H9 (cell line): ENCODE measurements at regions not wholly inside any gene's neighbourhood (a gene's known extent, or its start where the extent isn't known, plus 50 kb on each side); places are given as distances from the start of the nearest gene placed in this dataset.

Experiments
- DNase-seq: peaks from one replicate; pipeline ENCODE4 v3.0.0-alpha.2; 2017
- H2AFZ ChIP-seq: one replicate; pipeline ENCODE4 v1.6.1; 2013; ENCODE audit warnings: mild to moderate bottlenecking, low read length, control low read depth, moderate library complexity
- H2AK5ac ChIP-seq: 2 replicates; pipeline ENCODE4 v1.6.1; 2013; ENCODE audit warnings: low read length, control low read depth, mixed read lengths; ENCODE audit not compliant: insufficient read length
- H2BK120ac ChIP-seq: one replicate; pipeline ENCODE4 v1.6.1; 2013; ENCODE audit warnings: low read depth, mild to moderate bottlenecking, low read length, control low read depth, inconsistent platforms; ENCODE audit not compliant: poor library complexity, severe bottlenecking
- H2BK12ac ChIP-seq: 2 replicates; pipeline ENCODE4 v1.6.1; 2013; ENCODE audit warnings: low read length, control low read depth, mixed read lengths, low read depth; ENCODE audit not compliant: insufficient read length
- H2BK15ac ChIP-seq: 2 replicates; pipeline ENCODE4 v1.6.1; 2013; ENCODE audit warnings: low read depth, low read length, control low read depth
- H2BK20ac ChIP-seq: one replicate; pipeline ENCODE4 v1.6.1; 2013; ENCODE audit warnings: low read depth, mild to moderate bottlenecking, low read length, control low read depth, inconsistent platforms; ENCODE audit not compliant: poor library complexity, severe bottlenecking
- H2BK5ac ChIP-seq: 2 replicates; pipeline ENCODE4 v1.6.1; 2013; ENCODE audit warnings: low read length, control low read depth, mixed read lengths; ENCODE audit not compliant: insufficient read length
- H3K14ac ChIP-seq: 2 replicates; pipeline ENCODE4 v1.6.1; 2013; ENCODE audit warnings: low read length, control low read depth; ENCODE audit not compliant: insufficient read depth
- H3K18ac ChIP-seq: 2 replicates; pipeline ENCODE4 v1.6.1; 2013; ENCODE audit warnings: low read depth, mild to moderate bottlenecking, mixed read lengths, low read length, control low read depth; ENCODE audit not compliant: insufficient read length
- H3K23ac ChIP-seq: 2 replicates; pipeline ENCODE4 v1.6.1; 2013; ENCODE audit warnings: low read length, control low read depth, mixed read lengths, low read depth; ENCODE audit not compliant: insufficient read length
- H3K23me2 ChIP-seq: 2 replicates; pipeline ENCODE4 v1.6.1; 2013; ENCODE audit warnings: low read depth, mild to moderate bottlenecking, mixed read lengths, low read length, control low read depth; ENCODE audit not compliant: insufficient read length, poor library complexity, severe bottlenecking
- H3K27ac ChIP-seq: 2 replicates; pipeline ENCODE4 v1.5.1; 2013; ENCODE audit warnings: low read length, control low read depth, mixed read lengths, low read depth; ENCODE audit not compliant: insufficient read length
- H3K27me3 ChIP-seq: 2 replicates; pipeline ENCODE4 v1.6.1; 2013; ENCODE audit warnings: low read length, control low read depth, inconsistent platforms; ENCODE audit not compliant: insufficient read depth
- H3K4ac ChIP-seq: 2 replicates; pipeline ENCODE4 v1.6.1; 2013; ENCODE audit warnings: low read depth, mild to moderate bottlenecking, control low read depth, inconsistent platforms, low read length, moderate library complexity
- H3K4me1 ChIP-seq: 2 replicates; pipeline ENCODE4 v1.6.1; 2013; ENCODE audit warnings: low read length, control low read depth, inconsistent platforms; ENCODE audit not compliant: insufficient read depth
- H3K4me2 ChIP-seq: 2 replicates; pipeline ENCODE4 v1.6.1; 2013; ENCODE audit warnings: low read length, control low read depth, mixed read lengths; ENCODE audit not compliant: insufficient read length, insufficient read depth
- H3K56ac ChIP-seq: 2 replicates; pipeline ENCODE4 v1.6.1; 2013; ENCODE audit warnings: low read depth, mild to moderate bottlenecking, mixed read lengths, low read length, control low read depth; ENCODE audit not compliant: insufficient read length
- H3K79me1 ChIP-seq: 2 replicates; pipeline ENCODE4 v1.6.1; 2013; ENCODE audit warnings: low read depth, mild to moderate bottlenecking, moderate library complexity, low read length, control low read depth, inconsistent platforms; ENCODE audit not compliant: insufficient read depth, poor library complexity, severe bottlenecking
- H3K79me2 ChIP-seq: 2 replicates; pipeline ENCODE4 v1.6.1; 2013; ENCODE audit warnings: low read length, control low read depth, inconsistent platforms; ENCODE audit not compliant: insufficient read depth
- H3K9ac ChIP-seq: 2 replicates; pipeline ENCODE4 v1.6.1; 2013; ENCODE audit warnings: low read length, control low read depth, mixed read lengths; ENCODE audit not compliant: insufficient read length; ENCODE audit errors: extremely low read depth
- H3K9me3 ChIP-seq: one replicate; pipeline ENCODE4 v1.6.1; 2013; ENCODE audit warnings: low read depth, low read length, inconsistent platforms; ENCODE audit not compliant: control insufficient read depth
- H3T11ph ChIP-seq: one replicate; pipeline ENCODE4 v1.6.1; 2013; ENCODE audit warnings: mild to moderate bottlenecking, low read length, control low read depth, inconsistent platforms
- H4K20me1 ChIP-seq: one replicate; pipeline ENCODE4 v1.6.1; 2013; ENCODE audit not compliant: control insufficient read depth, insufficient read length, insufficient read depth
- H4K5ac ChIP-seq: 2 replicates; pipeline ENCODE4 v1.6.1; 2013; ENCODE audit warnings: low read depth, mild to moderate bottlenecking, mixed read lengths, low read length, control low read depth; ENCODE audit not compliant: insufficient read length
- H4K8ac ChIP-seq: replicated peaks from 2 replicates; pipeline ENCODE4 v1.6.1; 2013; ENCODE audit warnings: low read length, control low read depth, mixed read lengths, low read depth; ENCODE audit not compliant: insufficient read length
- H4K91ac ChIP-seq: 2 replicates; pipeline ENCODE4 v1.6.1; 2013; ENCODE audit warnings: low read depth, mild to moderate bottlenecking, moderate library complexity, mixed read lengths, low read length, control low read depth; ENCODE audit not compliant: insufficient read length
- H3K27ac Mint-ChIP-seq, 3 experiments: 2 replicates in 2 of 3; 3 replicates in 1 of 3; pipeline ENCODE4 v1.8.0; 2020 to 2021; ENCODE audit warnings: mixed read lengths in 3 of 3, mild to moderate bottlenecking in 1 of 3, moderate library complexity in 1 of 3
- H3K27me3 Mint-ChIP-seq: 2 replicates; pipeline ENCODE4 v1.8.0; 2021; ENCODE audit warnings: low read depth, mild to moderate bottlenecking, moderate library complexity, mixed read lengths
- H3K36me3 Mint-ChIP-seq, 3 experiments: 2 replicates in 2 of 3; 3 replicates in 1 of 3; pipeline ENCODE4 v1.8.0; 2020 to 2021; ENCODE audit warnings: low read depth in 3 of 3, mixed read lengths in 3 of 3; ENCODE audit not compliant: insufficient read depth in 1 of 3
- H3K4me1 Mint-ChIP-seq, 2 experiments: 2 replicates each; pipeline ENCODE4 v1.8.0; 2020; ENCODE audit warnings: mixed read lengths in 2 of 2
- H3K4me3 Mint-ChIP-seq, 2 experiments: 2 replicates in 1 of 2; 3 replicates in 1 of 2; pipeline ENCODE4 v1.8.0; 2020 to 2021; ENCODE audit warnings: mild to moderate bottlenecking in 2 of 2, mixed read lengths in 2 of 2, moderate library complexity in 1 of 2
- H3K9me3 Mint-ChIP-seq, 2 experiments: 2 replicates in 1 of 2; 3 replicates in 1 of 2; pipeline ENCODE4 v1.8.0; 2020; ENCODE audit warnings: mild to moderate bottlenecking in 2 of 2, mixed read lengths in 2 of 2, moderate library complexity in 1 of 2
- TF ChIP-seq, protein P1 (sequence below): fragments of 200-600 bp; sonication (generic); conservative IDR thresholded peaks from 3 replicates; pipeline ENCODE4 v1.8.0; 2021; ENCODE audit warnings: antibody characterized with exemption, mild to moderate bottlenecking

DNA sequence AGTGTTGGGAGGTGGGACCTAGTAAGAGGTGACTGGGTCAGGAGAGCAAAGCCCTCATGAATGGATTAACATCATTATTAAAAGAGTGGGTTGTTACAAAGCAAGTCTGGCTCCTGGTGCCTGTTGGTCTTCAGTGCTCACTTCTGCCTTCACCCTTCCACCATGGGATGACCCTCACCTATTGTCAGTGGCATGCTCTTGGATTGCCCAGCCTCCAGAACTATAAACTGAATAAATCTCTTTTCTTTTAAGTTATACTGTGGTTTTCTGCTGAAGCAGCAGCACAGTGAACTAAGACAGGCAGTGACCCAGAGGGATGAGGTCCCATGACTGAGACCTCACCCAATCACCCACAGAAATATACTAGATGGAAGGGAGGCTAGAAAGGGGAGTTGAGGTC is 57.5 kb upstream of the ATL2 start:
- Histone ChIP-seq H3K9ac (no peak overlapping the region), H3K79me1 (no peaks in the 10 kb centered on the region), H3K4me2 (no peak overlapping the region), H3K79me2 (no peaks in the 10 kb centered on the region), H3K56ac (no peak overlapping the region), H4K91ac (no peak overlapping the region), H3K18ac (no peak overlapping the region), H2BK20ac (no peak overlapping the region), H2AFZ (no peak overlapping the region), H2BK15ac (no peak overlapping the region), H3K9me3 (no peaks in the 10 kb centered on the region), H2BK5ac (no peak overlapping the region), H2AK5ac (no peak overlapping the region), H4K5ac (no peak overlapping the region), H3K23me2 (no peaks in the 10 kb centered on the region), H3K23ac (no peak overlapping the region), H4K20me1 (no peaks in the 10 kb centered on the region), H4K8ac (no peak overlapping the region), H3K27ac (no peak overlapping the region), H3K4me1 (peaks cover 6% of the 10 kb centered on the region; the same call in 1 of the 2 replicates), H3K14ac (no peak overlapping the region), H3K4ac (no peak overlapping the region), H3K27me3 (no peaks in the 10 kb centered on the region), H2BK12ac (no peak overlapping the region), H3T11ph (no peak overlapping the region), H2BK120ac (no peak overlapping the region)
- Mint-ChIP-seq H3K4me1 (peaks cover 37 to 40% of the 10 kb centered on the region in 2 experiments), H3K27ac (no peak overlapping the region), H3K9me3 (peaks cover 0 to 4% of the 10 kb centered on the region in 2 experiments; a peak in 1 of 5 replicates), H3K27me3 (peaks cover 11% of the 10 kb centered on the region), H3K36me3 (peaks cover 0 to 9% (median 3%) of the 10 kb centered on the region in 3 experiments; a peak in 3 of 7 replicates), H3K4me3 (no peak overlapping the region)
- no peak for DNase-seq
- TF ChIP-seq, protein P1, sequence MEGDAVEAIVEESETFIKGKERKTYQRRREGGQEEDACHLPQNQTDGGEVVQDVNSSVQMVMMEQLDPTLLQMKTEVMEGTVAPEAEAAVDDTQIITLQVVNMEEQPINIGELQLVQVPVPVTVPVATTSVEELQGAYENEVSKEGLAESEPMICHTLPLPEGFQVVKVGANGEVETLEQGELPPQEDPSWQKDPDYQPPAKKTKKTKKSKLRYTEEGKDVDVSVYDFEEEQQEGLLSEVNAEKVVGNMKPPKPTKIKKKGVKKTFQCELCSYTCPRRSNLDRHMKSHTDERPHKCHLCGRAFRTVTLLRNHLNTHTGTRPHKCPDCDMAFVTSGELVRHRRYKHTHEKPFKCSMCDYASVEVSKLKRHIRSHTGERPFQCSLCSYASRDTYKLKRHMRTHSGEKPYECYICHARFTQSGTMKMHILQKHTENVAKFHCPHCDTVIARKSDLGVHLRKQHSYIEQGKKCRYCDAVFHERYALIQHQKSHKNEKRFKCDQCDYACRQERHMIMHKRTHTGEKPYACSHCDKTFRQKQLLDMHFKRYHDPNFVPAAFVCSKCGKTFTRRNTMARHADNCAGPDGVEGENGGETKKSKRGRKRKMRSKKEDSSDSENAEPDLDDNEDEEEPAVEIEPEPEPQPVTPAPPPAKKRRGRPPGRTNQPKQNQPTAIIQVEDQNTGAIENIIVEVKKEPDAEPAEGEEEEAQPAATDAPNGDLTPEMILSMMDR, result no peak
